Neural crest cell (in vitro differentiated cells): ENCODE measurements at regions not wholly inside any gene's neighbourhood (a gene's known extent, or its start where the extent isn't known, plus 50 kb on each side); places are given as distances from the start of the nearest gene placed in this dataset.
"Not testable (repeated sequence)": the region's sequence is repeated elsewhere in the genome, so short reads cannot be mapped to it uniquely, and the experiment has no call there.

ENCODE experiments used
- DNase-seq: peaks from one replicate; pipeline ENCODE4 v3.0.0; 2021; ENCODE audit warnings: low read depth, mixed read lengths, low spot score
- H3K27ac Mint-ChIP-seq: one replicate; pipeline ENCODE4 v1.8.0; 2021; ENCODE audit warnings: mild to moderate bottlenecking, mixed read lengths; ENCODE audit not compliant: unreplicated experiment
- H3K27me3 Mint-ChIP-seq: 2 replicates; pipeline ENCODE4 v1.8.0; 2021; ENCODE audit warnings: low read depth, mild to moderate bottlenecking, mixed read lengths
- H3K36me3 Mint-ChIP-seq: 2 replicates; pipeline ENCODE4 v1.8.0; 2021; ENCODE audit warnings: low read depth, mild to moderate bottlenecking, mixed read lengths
- H3K4me1 Mint-ChIP-seq: 2 replicates; pipeline ENCODE4 v1.8.0; 2021; ENCODE audit warnings: mixed read lengths
- H3K4me3 Mint-ChIP-seq: one replicate; pipeline ENCODE4 v1.8.0; 2021; ENCODE audit warnings: mild to moderate bottlenecking, mixed read lengths
- H3K9me3 Mint-ChIP-seq: 2 replicates; pipeline ENCODE4 v1.8.0; 2021; ENCODE audit warnings: mixed read lengths
- CTCF ChIP-seq: fragments of 200-600 bp; sonication (generic); conservative IDR thresholded peaks from 2 replicates; pipeline ENCODE4 v1.5.0; 2021; ENCODE audit warnings: antibody characterized with exemption, mild to moderate bottlenecking

GRCh38 chr2:242098034-242098433 lies 228.5 kb downstream of the RTP5 start:
- TF ChIP-seq CTCF = no peak
- Mint-ChIP-seq H3K27ac (no peak overlapping the region), H3K36me3 (no peaks in the 10 kb centered on the region), H3K4me1 (no peaks in the 10 kb centered on the region), H3K27me3 (peaks cover 9% of the 10 kb centered on the region), H3K9me3 (no peaks in the 10 kb centered on the region), H3K4me3 (no peak overlapping the region)
- no peak for DNase-seq

GRCh38 chr2:242098445-242099128 lies 229.1 kb downstream of the RTP5 start:
- H3K9me3 Mint-ChIP-seq = no peaks in the 10 kb centered on the region
- TF ChIP-seq CTCF = no peak
- H3K4me1 Mint-ChIP-seq = no peaks in the 10 kb centered on the region
- no peak overlapping the region for H3K27ac Mint-ChIP-seq
- no peak for DNase-seq
- no peak overlapping the region for H3K4me3 Mint-ChIP-seq
- no peaks in the 10 kb centered on the region for H3K36me3 Mint-ChIP-seq
- peaks cover 5% of the 10 kb centered on the region for H3K27me3 Mint-ChIP-seq

- not testable (repeated sequence) for H3K4me3 Mint-ChIP-seq, H3K36me3 Mint-ChIP-seq, H3K27ac Mint-ChIP-seq, DNase-seq, H3K4me1 Mint-ChIP-seq, H3K9me3 Mint-ChIP-seq, H3K27me3 Mint-ChIP-seq
Measured at GRCh38 chr2:242103093-242103492, 233.6 kb downstream of the RTP5 start.

- H3K9me3 Mint-ChIP-seq, H3K27ac Mint-ChIP-seq, H3K4me1 Mint-ChIP-seq, H3K36me3 Mint-ChIP-seq, H3K27me3 Mint-ChIP-seq, DNase-seq, H3K4me3 Mint-ChIP-seq: not testable (repeated sequence)
Measured at GRCh38 chr2:242104202-242104956, 234.8 kb downstream of the RTP5 start.

GRCh38 chr2:242107065-242107464 lies 237.5 kb downstream of the RTP5 start:
- DNase-seq, H3K4me1 Mint-ChIP-seq, H3K27me3 Mint-ChIP-seq, H3K36me3 Mint-ChIP-seq, H3K4me3 Mint-ChIP-seq, H3K9me3 Mint-ChIP-seq, H3K27ac Mint-ChIP-seq: not testable (repeated sequence)

- not testable (repeated sequence) for H3K36me3 Mint-ChIP-seq, H3K4me3 Mint-ChIP-seq, H3K27ac Mint-ChIP-seq, H3K4me1 Mint-ChIP-seq, DNase-seq, H3K9me3 Mint-ChIP-seq, H3K27me3 Mint-ChIP-seq
Measured at GRCh38 chr2:242108797-242109500, 239.4 kb downstream of the RTP5 start.

- H3K36me3 Mint-ChIP-seq, H3K27ac Mint-ChIP-seq, DNase-seq, H3K9me3 Mint-ChIP-seq, H3K27me3 Mint-ChIP-seq, H3K4me1 Mint-ChIP-seq, H3K4me3 Mint-ChIP-seq: not testable (repeated sequence)
Measured at GRCh38 chr2:242109819-242110218, 240.3 kb downstream of the RTP5 start.

GRCh38 chr2:242111954-242112353 lies 242.4 kb downstream of the RTP5 start:
- H3K4me1 Mint-ChIP-seq, H3K27ac Mint-ChIP-seq: not testable (repeated sequence)

GRCh38 chr2:242113492-242113891 lies 244.0 kb downstream of the RTP5 start:
- not testable (repeated sequence) for DNase-seq, H3K27ac Mint-ChIP-seq, H3K4me1 Mint-ChIP-seq, H3K36me3 Mint-ChIP-seq, H3K9me3 Mint-ChIP-seq, H3K27me3 Mint-ChIP-seq, H3K4me3 Mint-ChIP-seq

More at GRCh38 chr2:242111954-242112353, 242.4 kb downstream of the RTP5 start:
- not testable (repeated sequence) for H3K27me3 Mint-ChIP-seq, H3K36me3 Mint-ChIP-seq, DNase-seq, H3K4me3 Mint-ChIP-seq, H3K9me3 Mint-ChIP-seq

- not testable (repeated sequence) for H3K27ac Mint-ChIP-seq, H3K27me3 Mint-ChIP-seq, H3K4me3 Mint-ChIP-seq, H3K9me3 Mint-ChIP-seq, H3K4me1 Mint-ChIP-seq, DNase-seq, H3K36me3 Mint-ChIP-seq
Measured at GRCh38 chr2:242116676-242117075, 247.1 kb downstream of the RTP5 start.

- not testable (repeated sequence) for H3K4me1 Mint-ChIP-seq, H3K27ac Mint-ChIP-seq, H3K27me3 Mint-ChIP-seq, H3K36me3 Mint-ChIP-seq, DNase-seq, H3K4me3 Mint-ChIP-seq, H3K9me3 Mint-ChIP-seq
Measured at GRCh38 chr2:242117305-242117704, 247.8 kb downstream of the RTP5 start.
